ENCODE measurements at regions not wholly inside any gene's neighbourhood (a gene's known extent, or its start where the extent isn't known, plus 50 kb on each side); places are given as distances from the start of the nearest gene placed in this dataset.

- DNase-seq (ENCODE audit: low spot score): no peak
- TF ChIP-seq CTCF (IDR thresholded peaks at IDR 0.05; ENCODE audit: extremely low read depth, missing control alignments): no peak
Measured at GRCh38 chr18:8536922-8537321, 72.3 kb upstream of the RAB12 start.

DNA sequence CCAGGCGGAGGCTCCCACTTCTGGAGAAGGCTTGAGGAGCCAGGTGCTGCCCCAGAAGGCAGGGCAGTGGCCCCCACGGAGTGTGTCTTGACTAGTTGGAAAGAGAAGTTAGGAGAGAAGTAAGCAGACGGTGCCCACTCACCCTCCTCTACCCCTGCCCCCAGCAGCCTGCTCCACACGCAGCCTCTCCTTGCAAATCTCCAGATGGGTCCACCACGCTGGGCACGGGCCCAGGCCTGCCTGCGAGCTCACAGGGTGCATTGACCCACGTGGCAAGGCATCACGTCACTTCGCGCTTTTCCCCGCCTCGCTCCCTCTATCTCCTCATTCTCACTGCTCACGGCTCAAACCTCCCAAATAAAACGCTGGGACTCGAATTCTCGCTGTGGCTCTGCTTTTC lies 71.8 kb upstream of the RAB12 start:
- DNase-seq (ENCODE audit: low spot score): no peak
- TF ChIP-seq CTCF (IDR thresholded peaks at IDR 0.05; ENCODE audit: extremely low read depth, missing control alignments): no peak

- TF ChIP-seq CTCF (IDR thresholded peaks at IDR 0.05; ENCODE audit: extremely low read depth, missing control alignments): no peak
- no peak for DNase-seq (ENCODE audit: low spot score)
Measured at GRCh38 chr18:8538935-8539334, 70.3 kb upstream of the RAB12 start.

DNA sequence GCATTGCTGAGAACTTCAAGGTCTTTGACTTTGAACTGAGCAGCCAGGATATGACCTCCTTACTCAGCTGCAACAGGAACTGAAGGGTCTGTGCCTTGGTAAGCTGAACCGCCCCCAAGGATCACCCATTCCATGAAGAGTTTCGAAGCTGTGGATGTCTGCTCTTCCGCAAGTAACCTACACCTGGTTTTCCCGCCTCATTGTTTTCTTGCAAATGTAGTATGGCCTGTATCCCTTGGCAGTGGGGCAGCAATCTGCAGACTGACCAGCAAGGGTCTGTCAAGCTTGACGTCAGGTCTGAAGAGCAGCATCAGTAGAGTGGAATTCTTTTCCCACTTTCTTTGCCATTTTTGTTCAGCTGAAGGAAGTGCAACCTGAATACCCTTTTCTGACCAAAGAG lies 62.6 kb upstream of the RAB12 start:
- no peak for DNase-seq (ENCODE audit: low spot score)
- no peak for TF ChIP-seq CTCF (IDR thresholded peaks at IDR 0.05; ENCODE audit: extremely low read depth, missing control alignments)

- TF ChIP-seq CTCF (IDR thresholded peaks at IDR 0.05; ENCODE audit: extremely low read depth, missing control alignments): no peak
- DNase-seq (ENCODE audit: low spot score): no peak
Measured at GRCh38 chr18:8548186-8548585, 61.1 kb upstream of the RAB12 start.

GRCh38 chr18:8549254-8549757 lies 59.9 kb upstream of the RAB12 start:
- no peak for DNase-seq (ENCODE audit: low spot score)
- TF ChIP-seq CTCF (IDR thresholded peaks at IDR 0.05; ENCODE audit: extremely low read depth, missing control alignments): no peak

DNA sequence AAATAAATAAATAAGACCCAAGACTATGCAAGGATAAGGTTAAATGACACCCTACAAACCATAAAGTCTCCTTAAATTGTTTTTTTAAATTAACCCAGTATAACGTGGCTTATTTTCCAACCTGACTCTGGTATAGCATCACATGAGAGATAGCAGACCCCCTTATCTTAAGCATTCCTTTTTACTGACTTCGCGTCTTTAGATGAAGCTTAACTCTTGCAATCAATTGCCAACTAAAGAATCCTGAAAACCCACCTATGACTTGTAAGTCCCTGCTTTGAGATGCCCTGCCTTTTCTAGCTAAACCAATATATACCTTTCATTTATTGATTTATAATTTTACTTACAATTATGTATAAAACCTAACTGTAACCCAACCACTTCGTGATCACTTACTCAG lies 57.1 kb upstream of the RAB12 start:
- DNase-seq (ENCODE audit: low spot score): no peak
- TF ChIP-seq CTCF (IDR thresholded peaks at IDR 0.05; ENCODE audit: extremely low read depth, missing control alignments): no peak

All from GM20000 (cell line).